BJ (cell line): ENCODE measurements at regions not wholly inside any gene's neighbourhood (a gene's known extent, or its start where the extent isn't known, plus 50 kb on each side); places are given as distances from the start of the nearest gene placed in this dataset.

Experiments
- CTCF ChIA-PET: fragments of 350-600 bp; formaldehyde crosslinking; extraction: SDS; loops from one replicate; lab custom pipeline; 2021; ENCODE audit warnings: antibody characterized with exemption, inconsistent platforms; lab: Yijun Ruan, JAX
- POLR2A ChIA-PET: fragments of 300-600 bp; sonication (Branson Sonifier 250); formaldehyde crosslinking; extraction: SDS; loops from one replicate; lab custom pipeline; 2021; ENCODE audit warnings: antibody characterized with exemption; lab: Charles Lee
- DNase-seq: peaks from one replicate; pipeline ENCODE4 v3.0.0-alpha.2; 2011; ENCODE audit warnings: low read depth
- H3K27me3 ChIP-seq: 2 replicates; pipeline ENCODE4 v1.6.0; 2011; ENCODE audit warnings: low read length; ENCODE audit not compliant: control insufficient read depth, insufficient read depth
- H3K36me3 ChIP-seq: 2 replicates; pipeline ENCODE4 v1.5.1; 2011; ENCODE audit warnings: low read length; ENCODE audit not compliant: control insufficient read depth, insufficient read depth
- H3K4me3 ChIP-seq: 2 replicates; pipeline ENCODE4 v1.5.1; 2011; ENCODE audit warnings: low read depth, mild to moderate bottlenecking, control low read depth, low read length
- CTCF ChIP-seq: IDR thresholded peaks from 2 replicates; pipeline ENCODE4 v1.5.1; 2011; ENCODE audit warnings: low read depth, mild to moderate bottlenecking, control low read depth, inconsistent platforms, low read length, moderate library complexity; ENCODE audit not compliant: insufficient read depth

DNA sequence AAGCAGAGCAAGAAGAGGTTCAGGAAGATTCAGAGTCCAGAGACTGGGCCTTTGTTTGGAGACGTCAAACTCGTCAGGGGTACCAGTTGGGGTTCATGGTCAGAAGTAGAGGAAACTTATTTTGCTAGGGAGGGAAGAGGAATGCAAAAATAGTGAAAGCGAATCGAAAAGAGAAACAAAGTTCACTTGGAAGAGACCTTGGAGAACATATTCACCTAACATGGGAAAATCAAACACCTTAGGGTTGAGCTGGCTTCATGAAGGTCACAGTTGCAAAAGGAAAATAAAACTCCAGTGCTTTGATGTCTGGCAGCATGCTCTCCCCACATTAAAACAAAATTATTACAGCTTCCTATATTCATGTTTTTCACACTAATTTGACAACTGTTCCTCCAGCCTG, 440.4 kb downstream of the EPM2A start:
- POLR2A ChIA-PET: no interaction called here
- Histone ChIP-seq H3K4me3 (no peak overlapping the region), H3K36me3 (no peaks in the 10 kb centered on the region), H3K27me3 (no peaks in the 10 kb centered on the region)
- CTCF ChIA-PET: no interaction called here
- TF ChIP-seq CTCF: no peak
- DNase-seq: no peak

GRCh38 chr6:145295746-145296145, 439.6 kb downstream of the EPM2A start:
- no peak for TF ChIP-seq CTCF
- Histone ChIP-seq H3K4me3 (no peak overlapping the region), H3K36me3 (no peaks in the 10 kb centered on the region), H3K27me3 (no peaks in the 10 kb centered on the region)
- CTCF ChIA-PET: no interaction called here
- DNase-seq: no peak
- POLR2A ChIA-PET: no interaction called here

- H3K36me3 ChIP-seq: no peaks in the 10 kb centered on the region
- no peak for TF ChIP-seq CTCF
- no peaks in the 10 kb centered on the region for H3K27me3 ChIP-seq
- no peak overlapping the region for H3K4me3 ChIP-seq
- no peak for DNase-seq
- CTCF ChIA-PET: no interaction called here
- POLR2A ChIA-PET: no interaction called here
These were observed 429.6 kb downstream of the EPM2A start for GRCh38 chr6:145305670-145306069.

GRCh38 chr6:145306489-145306888, 428.8 kb downstream of the EPM2A start:
- no peak for TF ChIP-seq CTCF
- no peak overlapping the region for H3K4me3 ChIP-seq
- H3K27me3 ChIP-seq: no peaks in the 10 kb centered on the region
- DNase-seq: no peak
- no peaks in the 10 kb centered on the region for H3K36me3 ChIP-seq
- ChIA-PET CTCF (no interaction called here), POLR2A (no interaction called here)

DNA sequence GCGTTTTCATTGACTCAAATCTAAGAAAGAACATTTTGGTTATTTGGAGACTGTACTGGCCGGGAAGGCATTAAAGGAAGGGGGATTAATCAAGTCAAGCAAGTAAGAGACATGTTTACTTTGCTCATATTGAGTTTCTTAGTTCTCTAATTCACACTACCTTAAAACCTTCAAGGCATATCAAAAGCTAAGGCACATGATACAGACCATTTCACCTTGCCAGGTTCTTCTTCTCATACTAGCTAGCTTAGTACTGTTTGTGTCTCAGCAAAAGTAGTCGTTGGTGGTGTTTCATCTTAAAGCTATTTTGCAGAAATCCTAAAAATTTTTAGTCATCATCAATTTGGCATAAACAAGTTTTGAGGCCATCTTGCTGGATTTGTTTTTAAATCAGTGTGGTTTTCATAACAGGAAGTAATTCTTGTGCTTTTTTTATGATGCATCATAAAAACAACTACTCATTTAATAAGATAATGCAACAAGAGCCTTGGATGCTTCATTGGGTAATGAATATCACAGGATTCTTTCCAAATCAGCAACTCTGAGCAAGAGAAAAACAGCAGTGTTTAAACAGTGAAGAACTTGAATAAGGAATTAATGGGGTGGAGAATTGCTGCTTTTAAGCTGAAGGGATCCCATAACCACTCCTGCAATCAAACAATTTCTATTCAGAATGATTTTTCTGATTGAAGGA, 425.3 kb downstream of the EPM2A start:
- Histone ChIP-seq H3K27me3 (no peaks in the 10 kb centered on the region), H3K36me3 (no peaks in the 10 kb centered on the region), H3K4me3 (no peak overlapping the region)
- peak; percentile 93 for DNase-seq
- ChIA-PET CTCF (interaction anchor here (1.4 to 1.7 kb wide), 2 partner anchors 21 to 324 kb away, joined by 4 to 5 read pairs; no protein-coding TSS in a partner anchor), POLR2A (interaction anchor here (0.8 kb wide), 1 partner anchor 244 kb away, joined by 3 read pairs; no protein-coding TSS in a partner anchor)
- TF ChIP-seq CTCF: no peak
